Esophagus muscularis mucosa (tissue), 4 donors: ENCODE measurements at regions not wholly inside any gene's neighbourhood (a gene's known extent, or its start where the extent isn't known, plus 50 kb on each side); places are given as distances from the start of the nearest gene placed in this dataset.

Experiments used
- EP300 ChIP-seq: sonication (generic); formaldehyde crosslinking; IDR thresholded peaks from one replicate; pipeline ENCODE4 v1.6.1; 2017; ENCODE audit warnings: antibody characterized with exemption
- POLR2A ChIP-seq: fragments of 450-650 bp; IDR thresholded peaks from one replicate; pipeline ENCODE4 v1.6.1; 2017; ENCODE audit warnings: antibody characterized with exemption, moderate library complexity, mild to moderate bottlenecking, low read depth
- POLR2AphosphoS5 ChIP-seq, 2 donors: sonication (generic); formaldehyde crosslinking; IDR thresholded peaks; one replicate each; pipeline ENCODE4 v1.6.1; 2017; ENCODE audit warnings: antibody characterized with exemption in 2 of 2
- TF ChIP-seq, protein P1 (sequence below), 3 experiments: fragments of 200-600 bp in 2 of 3; fragments of 450-650 bp in 1 of 3; sonication (generic) in 2 of 3; IDR thresholded peaks; one replicate each; pipeline ENCODE4 v1.5.1; 2017 to 2019; ENCODE audit warnings: antibody characterized with exemption in 3 of 3, mild to moderate bottlenecking in 2 of 3, moderate library complexity in 1 of 3

GRCh38 chr4:114488301-114488982 is 110.2 kb upstream of the UGT8 start:
- TF ChIP-seq, protein P1, sequence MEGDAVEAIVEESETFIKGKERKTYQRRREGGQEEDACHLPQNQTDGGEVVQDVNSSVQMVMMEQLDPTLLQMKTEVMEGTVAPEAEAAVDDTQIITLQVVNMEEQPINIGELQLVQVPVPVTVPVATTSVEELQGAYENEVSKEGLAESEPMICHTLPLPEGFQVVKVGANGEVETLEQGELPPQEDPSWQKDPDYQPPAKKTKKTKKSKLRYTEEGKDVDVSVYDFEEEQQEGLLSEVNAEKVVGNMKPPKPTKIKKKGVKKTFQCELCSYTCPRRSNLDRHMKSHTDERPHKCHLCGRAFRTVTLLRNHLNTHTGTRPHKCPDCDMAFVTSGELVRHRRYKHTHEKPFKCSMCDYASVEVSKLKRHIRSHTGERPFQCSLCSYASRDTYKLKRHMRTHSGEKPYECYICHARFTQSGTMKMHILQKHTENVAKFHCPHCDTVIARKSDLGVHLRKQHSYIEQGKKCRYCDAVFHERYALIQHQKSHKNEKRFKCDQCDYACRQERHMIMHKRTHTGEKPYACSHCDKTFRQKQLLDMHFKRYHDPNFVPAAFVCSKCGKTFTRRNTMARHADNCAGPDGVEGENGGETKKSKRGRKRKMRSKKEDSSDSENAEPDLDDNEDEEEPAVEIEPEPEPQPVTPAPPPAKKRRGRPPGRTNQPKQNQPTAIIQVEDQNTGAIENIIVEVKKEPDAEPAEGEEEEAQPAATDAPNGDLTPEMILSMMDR (IDR thresholded peaks at IDR 0.05), result no peak
- TF ChIP-seq POLR2A (no peak), POLR2AphosphoS5 (IDR thresholded peaks at IDR 0.05) (no peak), EP300 (no peak)
